Renal pelvis (tissue), 1 donor: ENCODE measurements at regions not wholly inside any gene's neighbourhood (a gene's known extent, or its start where the extent isn't known, plus 50 kb on each side); places are given as distances from the start of the nearest gene placed in this dataset.

Source experiments
- DNase-seq: peaks from one replicate; pipeline ENCODE4 v3.0.0-alpha.2; 2013

- DNase-seq = no peak
Measured at GRCh38 chr3:40995271-40995670, 204.0 kb upstream of the CTNNB1 start.

- no peak for DNase-seq
Measured at GRCh38 chr3:40996382-40996781, 202.9 kb upstream of the CTNNB1 start.

GRCh38 chr3:40996827-40997710, 202.2 kb upstream of the CTNNB1 start:
- DNase-seq = no peak

GRCh38 chr3:40997711-40998519, 201.4 kb upstream of the CTNNB1 start:
- peak; percentile 21 for DNase-seq

GRCh38 chr3:40999682-41000081, 199.6 kb upstream of the CTNNB1 start:
- no peak for DNase-seq

- no peak for DNase-seq
Measured at GRCh38 chr3:41000471-41000870, 198.8 kb upstream of the CTNNB1 start.

DNA sequence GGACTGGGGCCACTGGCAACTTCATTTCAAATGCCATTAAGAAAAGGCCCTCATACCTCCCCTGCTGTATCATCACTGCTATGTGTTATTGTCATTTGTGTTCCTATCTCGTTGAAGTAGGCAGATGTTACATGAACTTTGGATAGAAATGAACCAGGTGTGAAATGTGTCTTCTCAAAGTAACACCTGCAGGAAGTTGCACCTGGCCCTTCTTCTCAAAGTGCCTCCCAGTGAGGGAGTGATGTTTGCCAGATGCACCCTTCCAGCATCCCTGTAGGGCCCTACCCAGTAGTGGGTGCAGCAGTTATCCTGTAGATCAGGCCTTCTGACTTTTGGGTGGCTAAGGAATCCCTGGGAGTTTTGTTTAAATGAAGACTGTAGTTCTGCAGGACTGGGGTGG, 197.7 kb upstream of the CTNNB1 start:
- DNase-seq = no peak

GRCh38 chr3:41002104-41002503, 197.2 kb upstream of the CTNNB1 start:
- no peak for DNase-seq

DNA sequence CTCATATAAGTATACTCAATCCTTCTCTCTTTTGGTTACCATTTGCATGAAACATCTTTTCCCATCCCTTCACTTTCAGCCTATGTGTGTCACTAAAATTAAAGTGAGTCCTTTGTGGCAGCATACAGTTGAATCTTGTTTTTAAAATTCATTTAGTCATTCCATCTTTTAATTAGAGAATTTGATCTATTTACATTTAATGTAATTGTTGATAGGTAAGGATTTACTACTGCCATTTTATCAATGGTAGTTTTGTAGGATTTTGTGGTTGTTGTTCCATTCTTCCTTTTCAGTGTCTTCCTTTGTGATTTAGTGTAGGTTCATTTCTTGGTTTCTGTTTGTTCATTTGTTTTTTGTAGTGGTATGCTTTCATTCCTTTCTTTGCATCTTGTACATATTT, 191.9 kb upstream of the CTNNB1 start:
- DNase-seq = no peak

DNA sequence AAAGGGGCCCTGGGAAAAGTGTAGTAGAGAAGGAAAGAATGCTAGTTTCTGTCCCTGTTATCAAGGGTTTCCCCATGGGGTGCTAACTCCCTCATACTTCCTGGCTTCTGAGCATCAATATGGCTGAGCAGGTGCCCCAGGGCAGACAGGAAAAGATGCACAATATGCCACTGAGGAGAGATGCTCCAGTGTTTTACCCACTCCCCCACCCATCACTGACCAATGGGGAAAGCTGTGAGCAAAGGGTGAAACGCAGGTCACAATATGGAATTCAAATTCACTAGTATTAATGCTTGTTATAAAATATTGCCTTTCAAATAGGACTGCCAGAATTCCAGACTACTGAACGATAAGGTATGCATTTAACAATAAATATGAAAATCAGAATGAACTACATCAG, 187.5 kb upstream of the CTNNB1 start:
- no peak for DNase-seq

DNA sequence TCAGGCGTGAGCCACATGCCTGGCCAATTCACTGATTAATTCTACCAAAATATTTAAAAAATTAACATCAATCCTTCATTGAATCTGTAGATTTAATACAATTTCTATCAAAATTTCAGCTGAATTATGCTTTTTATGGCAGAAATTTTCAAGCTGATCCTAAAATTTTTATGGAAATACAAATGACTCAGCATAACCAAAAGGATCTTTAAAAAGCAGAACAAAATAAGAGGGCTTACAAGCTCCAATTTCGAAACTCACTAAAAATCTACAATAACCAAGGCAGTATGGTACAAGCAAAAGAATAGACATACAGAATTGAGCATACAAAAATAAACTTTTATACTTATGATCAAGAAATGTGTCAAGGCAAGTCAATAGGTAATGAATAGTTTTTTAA, 180.4 kb upstream of the CTNNB1 start:
- DNase-seq = no peak

GRCh38 chr3:41024031-41024836, 175.1 kb upstream of the CTNNB1 start:
- no peak for DNase-seq

GRCh38 chr3:41026394-41027177, 172.7 kb upstream of the CTNNB1 start:
- DNase-seq = peak; percentile 58

GRCh38 chr3:41029356-41029755, 169.9 kb upstream of the CTNNB1 start:
- DNase-seq = no peak

DNA sequence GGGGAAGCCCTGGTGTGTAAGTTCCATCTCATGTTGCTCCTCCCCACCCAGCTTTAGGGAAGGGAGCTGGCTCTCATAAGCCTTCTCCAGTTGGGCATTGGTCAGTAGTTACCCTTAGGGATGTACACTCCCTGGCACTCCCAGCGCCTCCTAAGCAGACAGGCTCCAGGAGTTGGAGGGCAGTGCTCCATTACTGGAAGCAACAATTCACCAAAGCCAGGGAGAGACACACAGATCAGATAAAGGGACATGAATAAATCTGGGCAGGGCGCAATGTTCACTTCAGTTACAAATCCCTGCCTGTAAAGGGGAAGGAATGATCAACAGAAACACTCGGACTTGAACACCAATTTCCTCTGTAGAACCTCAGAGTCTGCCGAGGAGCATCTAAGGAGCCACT, 169.1 kb upstream of the CTNNB1 start:
- no peak for DNase-seq

- no peak for DNase-seq
Measured at GRCh38 chr3:41031401-41031800, 167.9 kb upstream of the CTNNB1 start.

GRCh38 chr3:41033956-41034519, 165.3 kb upstream of the CTNNB1 start:
- DNase-seq = no peak

DNA sequence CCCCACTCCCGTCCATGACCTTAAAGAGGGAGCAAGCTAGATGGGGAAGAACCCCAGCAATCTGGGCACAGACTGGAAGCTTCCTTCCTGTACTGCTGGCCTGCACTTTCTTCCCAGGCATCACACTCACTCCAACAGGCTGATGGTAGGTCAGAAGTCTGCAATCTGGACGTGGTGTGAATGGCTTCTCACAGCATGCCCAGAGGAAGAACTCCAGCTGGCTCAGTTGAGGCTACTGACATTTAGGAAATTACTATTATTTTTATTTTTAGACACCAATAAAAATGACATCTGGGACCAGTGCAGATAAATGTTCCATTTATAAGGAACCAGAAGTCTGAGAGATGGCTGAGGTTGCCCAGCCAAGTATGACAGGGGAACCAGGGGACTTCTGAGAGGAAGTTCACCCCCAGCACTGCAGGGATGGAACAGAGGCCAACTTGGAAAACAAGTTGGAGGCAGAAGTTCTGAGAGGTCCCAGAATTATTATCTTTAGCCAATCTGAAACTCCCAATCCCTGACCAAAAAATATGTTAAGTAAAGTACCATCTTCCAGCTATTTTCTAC, 163.8 kb upstream of the CTNNB1 start:
- DNase-seq = no peak

- DNase-seq = no peak
Measured at GRCh38 chr3:41037651-41038334, 161.5 kb upstream of the CTNNB1 start.

DNA sequence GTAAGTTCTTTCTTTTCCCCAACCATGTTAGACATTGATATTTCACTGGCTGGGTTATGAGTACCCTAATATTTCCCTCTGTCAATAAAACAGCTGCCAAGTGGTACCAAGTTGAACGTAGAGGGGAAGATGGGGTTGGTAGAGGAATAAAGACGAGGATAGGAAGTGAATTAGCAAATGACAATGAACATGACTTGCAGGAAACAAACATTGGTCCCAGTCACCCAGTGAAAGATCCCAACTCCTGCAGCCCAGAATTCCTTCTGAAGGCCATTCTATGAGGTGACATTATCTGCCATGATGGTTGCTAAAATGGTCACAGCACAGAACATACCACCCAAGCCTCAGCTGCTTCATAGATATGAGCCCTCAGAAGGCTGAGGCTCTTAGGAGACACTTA, 159.0 kb upstream of the CTNNB1 start:
- no peak for DNase-seq
